Panc1 (cell line): ENCODE measurements at regions not wholly inside any gene's neighbourhood (a gene's known extent, or its start where the extent isn't known, plus 50 kb on each side); places are given as distances from the start of the nearest gene placed in this dataset.

ENCODE experiments used
- ATAC-seq: fragments of 200-7000 bp; cut with Tn5 transposase; 2 replicates; pipeline ENCODE4 v1.9.1; 2020; ENCODE audit warnings: mild to moderate bottlenecking, moderate library complexity
- BruUV-seq: library from RNA; stranded (reverse); fragments of 400-500 nt; replicated peaks from 2 replicates; lab custom pipeline; 2021; lab: Mats Ljungman, UMichigan
- CTCF ChIA-PET: fragments of 300-600 bp; sonication (Branson Sonifier 250); formaldehyde crosslinking; loops from one replicate; lab custom pipeline; 2022; ENCODE audit warnings: antibody characterized with exemption; lab: Charles Lee
- POLR2A ChIA-PET: fragments of 300-600 bp; sonication (Branson Sonifier 250); formaldehyde crosslinking; loops from one replicate; lab custom pipeline; 2022; ENCODE audit warnings: antibody characterized with exemption; lab: Charles Lee
- DNase-seq: peaks from one replicate; pipeline ENCODE4 v3.0.0-alpha.2; 2010; ENCODE audit warnings: low read depth, low spot score
- H3K27ac ChIP-seq: 2 replicates; pipeline ENCODE4 v1.5.1; 2011; ENCODE audit warnings: mild to moderate bottlenecking, low read length, inconsistent platforms
- H3K27me3 ChIP-seq: fragments of 200-500 bp; sonication (Bioruptor generic); 2 replicates; pipeline ENCODE4 v1.6.0; 2014; ENCODE audit warnings: low read length, inconsistent platforms; ENCODE audit not compliant: control insufficient read depth, insufficient read depth
- H3K36me3 ChIP-seq: fragments of 200-500 bp; sonication (Bioruptor generic); 2 replicates; pipeline ENCODE4 v1.5.1; 2014; ENCODE audit warnings: inconsistent platforms, mild to moderate bottlenecking, low read length, moderate library complexity; ENCODE audit not compliant: control insufficient read depth, insufficient read depth
- H3K4me1 ChIP-seq: 2 replicates; pipeline ENCODE4 v1.5.1; 2011; ENCODE audit warnings: inconsistent platforms, mild to moderate bottlenecking, low read length, moderate library complexity; ENCODE audit not compliant: control insufficient read depth, insufficient read depth
- H3K4me3 ChIP-seq, 2 experiments: 2 replicates each; pipeline ENCODE4 v1.5.1; 2011 to 2012; ENCODE audit warnings: low read depth in 2 of 2, low read length in 2 of 2, mild to moderate bottlenecking in 2 of 2, inconsistent platforms in 1 of 2, moderate library complexity in 1 of 2
- H3K9me3 ChIP-seq: fragments of 200-500 bp; sonication (Bioruptor generic); 2 replicates; pipeline ENCODE4 v1.5.1; 2014; ENCODE audit warnings: low read depth, mild to moderate bottlenecking, inconsistent platforms, low read length, moderate library complexity; ENCODE audit not compliant: control insufficient read depth, insufficient read depth
- CTCF ChIP-seq: fragments of 450-650 bp; IDR thresholded peaks from 2 replicates; pipeline ENCODE4 v1.5.1; 2017; ENCODE audit warnings: mild to moderate bottlenecking
- POLR2AphosphoS5 ChIP-seq: IDR thresholded peaks from 2 replicates; pipeline ENCODE4 v1.6.1; 2012; ENCODE audit warnings: mild to moderate bottlenecking, low read depth, low read length, moderate library complexity
- REST ChIP-seq, 2 experiments: IDR thresholded peaks; 2 replicates each; pipeline ENCODE4 v1.6.1; 2011 to 2012; ENCODE audit warnings: low read depth in 2 of 2, control low read depth in 1 of 2, low read length in 1 of 2, mild to moderate bottlenecking in 1 of 2, moderate library complexity in 1 of 2; ENCODE audit not compliant: insufficient read depth in 1 of 2
- SIN3A ChIP-seq: IDR thresholded peaks from 2 replicates; pipeline ENCODE4 v1.6.1; 2012; ENCODE audit warnings: low read depth, mild to moderate bottlenecking, low read length, moderate library complexity, borderline replicate concordance; ENCODE audit not compliant: insufficient read depth
- TCF7L2 ChIP-seq: IDR thresholded peaks from 2 replicates; pipeline ENCODE4 v1.6.1; 2011; ENCODE audit warnings: mild to moderate bottlenecking, low read depth, low read length, inconsistent platforms
- in situ Hi-C: cut with HindIII; loops from 2 replicates; pipeline ENCODE4 v1.10.0; 2016; ENCODE audit warnings: low sequenced_read_pairs, low pct_unique_long_range_greater_than_20kb
- intact Hi-C: fragments of 100-400 bp; cut with micrococcal nuclease; formaldehyde crosslinking; loops from one replicate; pipeline ENCODE4 v1.10.0; 2022; ENCODE audit not compliant: unreplicated experiment

GRCh38 chr13:84400706-84401105 is 518.4 kb upstream of the SLITRK1 start:
- no peak overlapping the region for H3K27ac ChIP-seq
- H3K9me3 ChIP-seq = no peaks in the 10 kb centered on the region
- POLR2A ChIA-PET = no interaction called here
- BruUV-seq = no TSS peak
- CTCF ChIA-PET = no interaction called here
- H3K4me1 ChIP-seq = no peaks in the 10 kb centered on the region
- intact Hi-C loops = no loop called here
- in situ Hi-C loops = no loop called here
- no peaks in the 10 kb centered on the region for H3K27me3 ChIP-seq
- H3K36me3 ChIP-seq = no peaks in the 10 kb centered on the region
- no peak for DNase-seq
- ATAC-seq = no peak
- H3K4me3 ChIP-seq = no peak overlapping the region
- TF ChIP-seq CTCF = no peak
- no peak for TF ChIP-seq REST (IDR thresholded peaks at IDR 0.05; ENCODE audit: insufficient read depth in 1 of 2, low read depth in 2 of 2, low read length in 1 of 2)
- no peak for TF ChIP-seq TCF7L2
- no peak for TF ChIP-seq SIN3A
- no peak for TF ChIP-seq POLR2AphosphoS5

GRCh38 chr13:84399320-84400085 is 517.2 kb upstream of the SLITRK1 start:
- no peak for TF ChIP-seq REST (IDR thresholded peaks at IDR 0.05; ENCODE audit: insufficient read depth in 1 of 2, low read depth in 2 of 2, low read length in 1 of 2)
- TF ChIP-seq CTCF = no peak
- ATAC-seq = no peak
- CTCF ChIA-PET = no interaction called here
- H3K4me3 ChIP-seq = no peak overlapping the region
- POLR2A ChIA-PET = no interaction called here
- no peaks in the 10 kb centered on the region for H3K27me3 ChIP-seq
- intact Hi-C loops = no loop called here
- no TSS peak for BruUV-seq
- no peak overlapping the region for H3K27ac ChIP-seq
- DNase-seq = no peak
- in situ Hi-C loops = no loop called here
- H3K4me1 ChIP-seq = no peaks in the 10 kb centered on the region
- no peaks in the 10 kb centered on the region for H3K36me3 ChIP-seq
- no peaks in the 10 kb centered on the region for H3K9me3 ChIP-seq
